Thoracic aorta (tissue), 2 donors: ENCODE measurements at regions not wholly inside any gene's neighbourhood (a gene's known extent, or its start where the extent isn't known, plus 50 kb on each side); places are given as distances from the start of the nearest gene placed in this dataset.

Experiments used
- ATAC-seq: fragments of 150-250 bp; one replicate; pipeline ENCODE4 v1.8.0; 2017; ENCODE audit warnings: low read depth; ENCODE audit not compliant: insufficient number of reproducible peaks, low FRiP score
- DNase-seq: peaks from one replicate; pipeline ENCODE4 v3.0.0-alpha.2; 2020; ENCODE audit warnings: low spot score
- H3K27ac ChIP-seq, 2 donors: fragments of 200-600 bp; sonication (generic); 1 replicate in 1 of 2; 2 replicates in 1 of 2; pipeline ENCODE4 v1.5.1; 2016; ENCODE audit warnings: mild to moderate bottlenecking in 2 of 2, moderate library complexity in 2 of 2
- H3K27me3 ChIP-seq: fragments of 200-600 bp; sonication (generic); replicated peaks from 2 replicates; pipeline ENCODE4 v1.6.0; 2016; ENCODE audit warnings: mild to moderate bottlenecking; ENCODE audit not compliant: insufficient read depth
- H3K36me3 ChIP-seq: fragments of 200-600 bp; sonication (generic); one replicate; pipeline ENCODE4 v1.5.1; 2016
- H3K4me1 ChIP-seq, 2 donors: fragments of 200-600 bp; sonication (generic); 1 replicate in 1 of 2; 2 replicates in 1 of 2; pipeline versions ENCODE4 v1.5.1 to v1.6.0; 2016; ENCODE audit warnings: low read depth in 2 of 2, mild to moderate bottlenecking in 1 of 2; ENCODE audit not compliant: control insufficient read depth in 1 of 2
- H3K4me3 ChIP-seq: fragments of 200-600 bp; sonication (generic); 2 replicates; pipeline ENCODE4 v1.5.1; 2016; ENCODE audit warnings: mild to moderate bottlenecking
- H3K9me3 ChIP-seq: fragments of 200-600 bp; sonication (generic); 2 replicates; pipeline ENCODE4 v1.5.1; 2016
- CTCF ChIP-seq: fragments of 200-600 bp; sonication (generic); IDR thresholded peaks from one replicate; pipeline ENCODE4 v1.5.1; 2019; ENCODE audit warnings: antibody characterized with exemption

- Histone ChIP-seq H3K27me3 (peaks cover 5% of the 10 kb centered on the region), H3K4me3 (no peak overlapping the region), H3K4me1 (peaks cover 0 to 4% of the 10 kb centered on the region in 2 donors), H3K9me3 (peaks cover 3% of the 10 kb centered on the region), H3K36me3 (no peaks in the 10 kb centered on the region), H3K27ac (no peak overlapping the region)
- TF ChIP-seq CTCF = no peak
- DNase-seq = no peak
- ATAC-seq = no peak
Observed at GRCh38 chr14:103217538-103217937, 94.3 kb downstream of the TNFAIP2 start.

GRCh38 chr14:103220134-103220981 is 97.1 kb downstream of the TNFAIP2 start:
- Histone ChIP-seq H3K36me3 (no peaks in the 10 kb centered on the region), H3K27ac (no peak overlapping the region), H3K27me3 (peaks cover 7% of the 10 kb centered on the region), H3K4me3 (peak overlapping the region; percentile 60), H3K9me3 (peaks cover 3% of the 10 kb centered on the region), H3K4me1 (peaks cover 0 to 4% of the 10 kb centered on the region in 2 donors)
- DNase-seq (no peak), ATAC-seq (no peak)
- TF ChIP-seq CTCF = no peak

- H3K4me1 ChIP-seq = peaks cover 0 to 4% of the 10 kb centered on the region in 2 donors
- DNase-seq (no peak), ATAC-seq (no peak)
- no peaks in the 10 kb centered on the region for H3K36me3 ChIP-seq
- H3K27me3 ChIP-seq = peaks cover 7% of the 10 kb centered on the region
- H3K4me3 ChIP-seq = peak overlapping the region; percentile 60
- no peak for TF ChIP-seq CTCF
- peaks cover 3% of the 10 kb centered on the region for H3K9me3 ChIP-seq
- no peak overlapping the region for H3K27ac ChIP-seq
Observed at GRCh38 chr14:103220982-103221641, 97.9 kb downstream of the TNFAIP2 start.

DNA sequence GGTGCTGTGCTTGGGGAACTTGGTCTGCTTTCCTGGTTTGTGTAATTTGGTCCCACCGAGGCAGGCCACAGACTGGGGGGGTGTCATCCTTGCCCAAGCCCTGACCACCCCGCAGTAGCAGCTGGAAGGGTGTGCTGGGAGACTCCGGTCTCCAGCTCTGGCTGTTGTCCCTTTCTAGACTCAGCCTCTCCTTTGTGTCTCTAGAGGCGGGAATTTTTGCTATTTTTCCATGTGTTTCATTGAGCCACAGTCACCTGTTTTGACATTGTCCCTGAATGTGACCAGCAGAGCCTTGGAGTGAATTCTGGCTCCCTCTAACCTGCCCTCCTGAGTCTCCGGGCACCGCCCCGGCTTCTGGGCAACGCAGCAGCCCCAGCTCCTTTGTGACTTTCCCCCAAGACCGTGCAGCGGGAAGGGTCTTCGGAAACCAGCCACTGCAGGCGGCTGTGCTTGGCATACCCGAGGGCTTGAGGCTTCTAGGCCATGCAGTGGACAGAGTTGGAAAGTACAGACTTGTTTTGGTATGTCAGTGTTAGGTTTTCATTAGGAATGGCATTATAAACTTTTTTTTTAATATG is 98.6 kb downstream of the TNFAIP2 start:
- no peak for TF ChIP-seq CTCF
- H3K27ac ChIP-seq = no peak overlapping the region
- H3K27me3 ChIP-seq = peaks cover 7% of the 10 kb centered on the region
- H3K36me3 ChIP-seq = no peaks in the 10 kb centered on the region
- peaks cover 0 to 4% of the 10 kb centered on the region in 2 donors for H3K4me1 ChIP-seq
- ATAC-seq (no peak), DNase-seq (no peak)
- no peak overlapping the region for H3K4me3 ChIP-seq
- H3K9me3 ChIP-seq = peaks cover 3% of the 10 kb centered on the region

- Histone ChIP-seq H3K9me3 (no peaks in the 10 kb centered on the region), H3K27me3 (peaks cover 7% of the 10 kb centered on the region), H3K4me1 (peaks cover 0 to 4% of the 10 kb centered on the region in 2 donors), H3K27ac (no peak overlapping the region), H3K4me3 (no peak overlapping the region), H3K36me3 (no peaks in the 10 kb centered on the region)
- no peak for TF ChIP-seq CTCF
- ATAC-seq = no peak
- DNase-seq = no peak
Observed at GRCh38 chr14:103223818-103224352, 100.6 kb downstream of the TNFAIP2 start.
